IMR-90 (cell line): ENCODE measurements at regions not wholly inside any gene's neighbourhood (a gene's known extent, or its start where the extent isn't known, plus 50 kb on each side); places are given as distances from the start of the nearest gene placed in this dataset.

Source experiments
- ATAC-seq: fragments of 200-7000 bp; cut with Tn5 transposase; 2 replicates; pipeline ENCODE4 v1.9.1; 2020; ENCODE audit warnings: low read depth, mild to moderate bottlenecking, moderate library complexity
- BruUV-seq: library from RNA; stranded (reverse); fragments of 400-500 nt; replicated peaks from 2 replicates; lab custom pipeline; 2021; lab: Mats Ljungman, UMichigan
- CTCF ChIA-PET: fragments of 300-600 bp; formaldehyde crosslinking; extraction: SDS; loops from one replicate; lab custom pipeline; 2021; ENCODE audit warnings: antibody characterized with exemption; lab: Yijun Ruan, JAX
- POLR2A ChIA-PET: fragments of 300-600 bp; sonication (Branson Sonifier 250); formaldehyde crosslinking; loops from one replicate; lab custom pipeline; 2022; ENCODE audit warnings: antibody characterized with exemption; ENCODE audit not compliant: unreplicated experiment; lab: Charles Lee
- DNase-seq: peaks from one replicate; pipeline ENCODE4 v3.0.0; 2013
- H2AFZ ChIP-seq: replicated peaks from 2 replicates; pipeline ENCODE3; 2013; ENCODE audit warnings: low read length, mild to moderate bottlenecking; ENCODE audit not compliant: poor library complexity
- H2AK5ac ChIP-seq: 2 replicates; pipeline ENCODE4 v1.6.1; 2013; ENCODE audit warnings: low read depth, low read length, inconsistent platforms
- H2AK9ac ChIP-seq: replicated peaks from 2 replicates; pipeline ENCODE3; 2013; ENCODE audit warnings: mild to moderate bottlenecking, low read depth, low read length, moderate library complexity; ENCODE audit not compliant: poor library complexity
- H2BK120ac ChIP-seq: 2 replicates; pipeline ENCODE4 v1.6.1; 2013; ENCODE audit warnings: low read depth, low read length, inconsistent platforms
- H2BK15ac ChIP-seq: 3 replicates; pipeline ENCODE4 v1.6.1; 2013; ENCODE audit warnings: low read depth, low read length, inconsistent platforms
- H2BK20ac ChIP-seq: 2 replicates; pipeline ENCODE4 v1.6.1; 2013; ENCODE audit warnings: low read depth, mild to moderate bottlenecking, inconsistent platforms, low read length, moderate library complexity
- H2BK5ac ChIP-seq: 2 replicates; pipeline ENCODE4 v1.6.1; 2013; ENCODE audit warnings: mild to moderate bottlenecking, low read depth, low read length, inconsistent platforms; ENCODE audit not compliant: poor library complexity, severe bottlenecking
- H3K14ac ChIP-seq: replicated peaks from 2 replicates; pipeline ENCODE4 v1.6.1; 2013; ENCODE audit warnings: low read depth, low read length, inconsistent platforms
- H3K18ac ChIP-seq: 2 replicates; pipeline ENCODE4 v1.6.1; 2013; ENCODE audit warnings: low read depth, low read length, control low read depth
- H3K23ac ChIP-seq: 2 replicates; pipeline ENCODE4 v1.6.1; 2013; ENCODE audit warnings: low read depth, low read length, inconsistent platforms
- H3K27ac ChIP-seq: 2 replicates; pipeline ENCODE4 v1.5.1; 2013; ENCODE audit warnings: mild to moderate bottlenecking, control low read depth, low read length; ENCODE audit not compliant: insufficient read depth
- H3K27me3 ChIP-seq: 2 replicates; pipeline ENCODE4 v1.6.1; 2013; ENCODE audit warnings: low read length; ENCODE audit not compliant: control insufficient read depth, insufficient read depth
- H3K36me3 ChIP-seq: 2 replicates; pipeline ENCODE4 v1.6.1; 2013; ENCODE audit warnings: low read length, mixed read lengths; ENCODE audit not compliant: control insufficient read depth, insufficient read depth
- H3K4ac ChIP-seq: 2 replicates; pipeline ENCODE4 v1.6.1; 2013; ENCODE audit warnings: low read depth, low read length, inconsistent platforms
- H3K4me1 ChIP-seq: 2 replicates; pipeline ENCODE4 v1.6.1; 2013; ENCODE audit warnings: low read length, mixed read lengths; ENCODE audit not compliant: control insufficient read depth, insufficient read depth
- H3K4me2 ChIP-seq: 2 replicates; pipeline ENCODE4 v1.6.1; 2013; ENCODE audit warnings: low read depth, mild to moderate bottlenecking, control low read depth, low read length, moderate library complexity
- H3K4me3 ChIP-seq: 2 replicates; pipeline ENCODE4 v1.5.1; 2013; ENCODE audit warnings: low read depth, mild to moderate bottlenecking, control low read depth, low read length, moderate library complexity; ENCODE audit not compliant: insufficient read depth
- H3K56ac ChIP-seq: 2 replicates; pipeline ENCODE4 v1.6.1; 2013; ENCODE audit warnings: low read length, inconsistent platforms; ENCODE audit not compliant: insufficient read depth; ENCODE audit errors: extremely low read depth
- H3K79me1 ChIP-seq, 2 experiments: 2 replicates each; pipeline ENCODE4 v1.6.1; 2013; ENCODE audit warnings: low read length in 2 of 2, inconsistent platforms in 1 of 2, low read depth in 1 of 2
- H3K9ac ChIP-seq: 2 replicates; pipeline ENCODE4 v1.6.1; 2013; ENCODE audit warnings: low read depth, low read length, control low read depth
- H3K9me1 ChIP-seq: 2 replicates; pipeline ENCODE4 v1.6.1; 2013; ENCODE audit warnings: low read length, inconsistent platforms; ENCODE audit not compliant: insufficient read depth
- H3K9me3 ChIP-seq: 2 replicates; pipeline ENCODE4 v1.6.1; 2013; ENCODE audit warnings: low read length; ENCODE audit not compliant: control insufficient read depth, insufficient read depth
- H4K20me1 ChIP-seq: 2 replicates; pipeline ENCODE4 v1.6.1; 2013; ENCODE audit warnings: low read length, inconsistent platforms; ENCODE audit not compliant: insufficient read depth
- H4K5ac ChIP-seq: 2 replicates; pipeline ENCODE4 v1.6.1; 2013; ENCODE audit warnings: mild to moderate bottlenecking, low read depth, low read length, control low read depth
- H4K8ac ChIP-seq, 2 experiments: 2 replicates each; pipeline ENCODE4 v1.6.1; 2013; ENCODE audit warnings: low read depth in 2 of 2, low read length in 2 of 2, control low read depth in 1 of 2, inconsistent platforms in 1 of 2
- H4K91ac ChIP-seq: 2 replicates; pipeline ENCODE4 v1.6.1; 2013; ENCODE audit warnings: low read depth, low read length, inconsistent platforms; ENCODE audit not compliant: insufficient read depth
- BHLHE40 ChIP-seq: fragments of 150-350 bp; IDR thresholded peaks from 2 replicates; pipeline ENCODE4 v1.6.1; 2016; ENCODE audit warnings: mild to moderate bottlenecking, low read depth, low read length
- MAZ ChIP-seq: IDR thresholded peaks from 2 replicates; pipeline ENCODE4 v1.6.1; 2012; ENCODE audit warnings: low read depth, mild to moderate bottlenecking, low read length, improper control_type of control experiment, moderate library complexity, borderline replicate concordance
- RFX5 ChIP-seq: IDR thresholded peaks from 2 replicates; pipeline ENCODE4 v1.8.0; 2012; ENCODE audit warnings: low read depth, mild to moderate bottlenecking, low read length, moderate library complexity
- SMC3 ChIP-seq: fragments of 150-350 bp; IDR thresholded peaks from 2 replicates; pipeline ENCODE4 v1.6.1; 2016; ENCODE audit warnings: low read depth, mild to moderate bottlenecking, antibody characterized with exemption, low read length, moderate library complexity
- USF2 ChIP-seq: fragments of 150-350 bp; IDR thresholded peaks from 2 replicates; pipeline ENCODE4 v1.6.1; 2017; ENCODE audit warnings: mild to moderate bottlenecking, antibody characterized with exemption, low read length, low read depth
- WGBS, 2 experiments: methylation state at CpG; one replicate each; pipeline versions ENCODE4 v1.1.5 to v1.1.7; 2013; ENCODE audit warnings: missing lambda C conversion rate in 2 of 2; ENCODE audit not compliant: insufficient read length in 1 of 2; ENCODE audit errors: extremely low coverage in 2 of 2; 5-methylcytosine and 5-hydroxymethylcytosine counted together
- dilution Hi-C: fragments of 300-500 bp; cut with HindIII; formaldehyde crosslinking; loops from one replicate; pipeline ENCODE4 v1.14.3; 2018; ENCODE audit warnings: low sequenced_read_pairs; ENCODE audit not compliant: unreplicated experiment
- in situ Hi-C: fragments of 300-500 bp; cut with MboI; formaldehyde crosslinking; loops from 3 replicates; pipeline ENCODE4 v1.14.3; 2019; ENCODE audit warnings: low sequenced_read_pairs, inconsistent platforms, mixed read lengths
- intact Hi-C: fragments of 100-400 bp; cut with micrococcal nuclease; formaldehyde crosslinking; loops from 2 replicates; pipeline ENCODE4 v1.10.0; 2022

GRCh38 chr2:220509966-220510365 is 882.5 kb downstream of the SLC4A3 start:
- no TSS peak for BruUV-seq
- dilution Hi-C loops (no loop called here), in situ Hi-C loops (no loop called here)

More at GRCh38 chr2:220509966-220510365, 882.5 kb downstream of the SLC4A3 start:
- ChIA-PET CTCF (interaction anchor here (0.6 to 1.0 kb wide), 3 partner anchors 10 to 968 kb away, joined by 4 to 5 read pairs (median 4); no protein-coding TSS in a partner anchor), POLR2A (no interaction called here)
- Histone ChIP-seq H4K20me1 (no peaks in the 10 kb centered on the region), H3K36me3 (no peaks in the 10 kb centered on the region), H3K18ac (peak overlapping the region; percentile 99; the same call in 1 of the 2 replicates), H3K27me3 (no peaks in the 10 kb centered on the region), H4K91ac (peak overlapping the region; percentile 98), H3K27ac (peak overlapping the region; percentile 76), H4K5ac (peak overlapping the region; percentile 91), H4K8ac (peak overlapping the region; percentile 61 to 91), H3K4ac (peak overlapping the region; percentile 89), H3K4me3 (no peak overlapping the region), H2BK5ac (peak overlapping the region; percentile 99), H2BK15ac (peak overlapping the region; percentile 97; the same call in 1 of the 3 replicates), H2AFZ (peak overlapping the region; percentile 77), H2AK5ac (peak overlapping the region; percentile 94), H3K79me1 (peaks cover 0 to 4% of the 10 kb centered on the region in 2 experiments; a peak in 1 of 4 replicates), H3K4me2 (peak overlapping the region; percentile 34; the same call in 1 of the 2 replicates), H3K23ac (peak overlapping the region; percentile 61; the same call in 1 of the 2 replicates), H3K4me1 (peaks cover 28% of the 10 kb centered on the region), H3K9me1 (peaks cover 15% of the 10 kb centered on the region), H3K9me3 (no peaks in the 10 kb centered on the region), H2AK9ac (no peak overlapping the region), H3K14ac (peak overlapping the region; percentile 85), H3K9ac (peak overlapping the region; percentile 32; the same call in 1 of the 2 replicates), H2BK20ac (peak overlapping the region; percentile 98), H3K56ac (peak overlapping the region; percentile 73), H2BK120ac (peak overlapping the region; percentile 99)
- TF ChIP-seq MAZ (no peak), SMC3 (no peak), RFX5 (no peak), USF2 (no peak), BHLHE40 (no peak)
- no CpG with 5 or more reads among the region's 6 CpGs for WGBS, 2 experiments
- intact Hi-C loops: loop anchor here (5.0 kb wide), 2 partner anchors 283 to 403 kb away; no protein-coding TSS in a partner anchor
- no peak for DNase-seq
- ATAC-seq: no peak
